Aorta (tissue), 5 donors: ENCODE measurements at regions not wholly inside any gene's neighbourhood (a gene's known extent, or its start where the extent isn't known, plus 50 kb on each side); places are given as distances from the start of the nearest gene placed in this dataset.
A peak's percentile ranks its signal among the peaks of the same experiment; 100 is the strongest.

ENCODE experiments used
- ATAC-seq: fragments of 200-7000 bp; cut with Tn5 transposase; one replicate; pipeline ENCODE4 v1.9.1; 2022; ENCODE audit warnings: moderate library complexity; ENCODE audit not compliant: low FRiP score
- DNase-seq, 2 donors: peaks; one replicate each; pipeline ENCODE4 v3.0.0-alpha.2; 2020
- H3K27ac ChIP-seq, 2 donors: one replicate each; pipeline ENCODE4 v1.5.1; 2013; ENCODE audit warnings: low read length in 2 of 2, mild to moderate bottlenecking in 2 of 2, moderate library complexity in 2 of 2, control low read depth in 1 of 2, inconsistent platforms in 1 of 2, low read depth in 1 of 2
- H3K27me3 ChIP-seq, 2 donors: one replicate each; pipeline ENCODE4 v1.6.1; 2013; ENCODE audit warnings: control low read depth in 1 of 2, low read length in 1 of 2, mild to moderate bottlenecking in 1 of 2, moderate library complexity in 1 of 2; ENCODE audit not compliant: insufficient read depth in 2 of 2, control insufficient read depth in 1 of 2
- H3K36me3 ChIP-seq, 2 donors: one replicate each; pipeline ENCODE4 v1.6.1; 2013; ENCODE audit warnings: control low read depth in 1 of 2, low read length in 1 of 2, mild to moderate bottlenecking in 1 of 2; ENCODE audit not compliant: insufficient read depth in 2 of 2, control insufficient read depth in 1 of 2
- H3K4me1 ChIP-seq, 2 donors: one replicate each; pipeline ENCODE4 v1.6.1; 2013; ENCODE audit warnings: low read length in 2 of 2, control low read depth in 1 of 2, mild to moderate bottlenecking in 1 of 2, moderate library complexity in 1 of 2; ENCODE audit not compliant: insufficient read depth in 2 of 2, control insufficient read depth in 1 of 2
- H3K4me3 ChIP-seq, 2 donors: one replicate each; pipeline ENCODE4 v1.5.1; 2013; ENCODE audit warnings: low read length in 2 of 2, control low read depth in 1 of 2, mild to moderate bottlenecking in 1 of 2
- H3K9me3 ChIP-seq: one replicate; pipeline ENCODE4 v1.6.1; 2013; ENCODE audit warnings: mild to moderate bottlenecking, low read length; ENCODE audit not compliant: control insufficient read depth
- WGBS, 2 donors: extraction: QIAGEN DNeasy Blood & Tissue Kit; methylation state at CpG; one replicate each; pipeline ENCODE4 v1.1.7; 2013; 5-methylcytosine and 5-hydroxymethylcytosine counted together
- intact Hi-C, 2 donors: fragments of 100-400 bp; cut with DNase I; formaldehyde crosslinking; loops; one replicate each; pipeline versions ENCODE4 v1.14.2 to v1.15.0; 2022
- donor health status: healthy with polysubstance abuse.
- donor health status: Bipolar disorder and iron deficiency.
- donor health status: DM: no; HTN: no; CAD: no.
- donor health status: DM: no; HTN: no; CAD: no.
- donor health status: DM: yes; HTN: yes; CAD: no.

GRCh38 chr12:125418902-125419564 lies 353.8 kb downstream of the AACS start:
- no peaks in the 10 kb centered on the region for H3K4me1 ChIP-seq
- H3K36me3 ChIP-seq = no peaks in the 10 kb centered on the region
- no peak for DNase-seq
- H3K9me3 ChIP-seq = peaks cover 1% of the 10 kb centered on the region
- WGBS, 2 donors = 84 to 89% methylated on average over 7 of the region's 7 CpGs
- no peak overlapping the region for H3K27ac ChIP-seq
- H3K4me3 ChIP-seq = no peak overlapping the region
- no peak for ATAC-seq
- H3K27me3 ChIP-seq = no peaks in the 10 kb centered on the region
- intact Hi-C loops = no loop called here

GRCh38 chr12:125424909-125425308 lies 359.7 kb downstream of the AACS start:
- Histone ChIP-seq H3K4me3 (no peak overlapping the region), H3K27me3 (no peaks in the 10 kb centered on the region), H3K9me3 (peaks cover 1% of the 10 kb centered on the region), H3K27ac (no peak overlapping the region), H3K4me1 (no peaks in the 10 kb centered on the region), H3K36me3 (no peaks in the 10 kb centered on the region)
- WGBS, 2 donors = 51 to 54% methylated on average over 3 of the region's 3 CpGs
- intact Hi-C loops = no loop called here
- ATAC-seq = no peak
- no peak for DNase-seq

GRCh38 chr12:125431516-125431915 lies 366.3 kb downstream of the AACS start:
- no peak overlapping the region for H3K4me3 ChIP-seq
- ATAC-seq = no peak
- intact Hi-C loops = no loop called here
- no peaks in the 10 kb centered on the region for H3K4me1 ChIP-seq
- no peaks in the 10 kb centered on the region for H3K36me3 ChIP-seq
- 67 to 73% methylated on average over 6 of the region's 6 CpGs for WGBS, 2 donors
- DNase-seq = no peak
- H3K27ac ChIP-seq = no peak overlapping the region
- no peaks in the 10 kb centered on the region for H3K9me3 ChIP-seq
- no peaks in the 10 kb centered on the region for H3K27me3 ChIP-seq

GRCh38 chr12:125434131-125434530 lies 368.9 kb downstream of the AACS start:
- DNase-seq (no peak), ATAC-seq (no peak)
- intact Hi-C loops = no loop called here
- Histone ChIP-seq H3K36me3 (no peaks in the 10 kb centered on the region), H3K9me3 (no peaks in the 10 kb centered on the region), H3K4me1 (no peaks in the 10 kb centered on the region), H3K27ac (no peak overlapping the region), H3K4me3 (no peak overlapping the region), H3K27me3 (no peaks in the 10 kb centered on the region)
- 87 to 92% methylated on average over 9 of the region's 9 CpGs for WGBS, 2 donors

- intact Hi-C loops = no loop called here
- 77 to 80% methylated on average over 8 of the region's 8 CpGs for WGBS, 2 donors
- ATAC-seq (no peak), DNase-seq (no peak)
- no peaks in the 10 kb centered on the region for H3K36me3 ChIP-seq
- H3K9me3 ChIP-seq = no peaks in the 10 kb centered on the region
- no peak overlapping the region for H3K27ac ChIP-seq
- no peaks in the 10 kb centered on the region for H3K27me3 ChIP-seq
- H3K4me3 ChIP-seq = no peak overlapping the region
- H3K4me1 ChIP-seq = no peaks in the 10 kb centered on the region
These were observed 369.8 kb downstream of the AACS start for GRCh38 chr12:125434936-125435443.

- no peaks in the 10 kb centered on the region for H3K9me3 ChIP-seq
- 85 to 91% methylated on average over 7 of the region's 7 CpGs for WGBS, 2 donors
- H3K4me1 ChIP-seq = no peaks in the 10 kb centered on the region
- no peaks in the 10 kb centered on the region for H3K36me3 ChIP-seq
- no peak for DNase-seq
- no peaks in the 10 kb centered on the region for H3K27me3 ChIP-seq
- intact Hi-C loops = no loop called here
- no peak overlapping the region for H3K27ac ChIP-seq
- ATAC-seq = peak; percentile 43
- no peak overlapping the region for H3K4me3 ChIP-seq
These were observed 370.6 kb downstream of the AACS start for GRCh38 chr12:125435871-125436270.

- H3K4me3 ChIP-seq = no peak overlapping the region
- no peaks in the 10 kb centered on the region for H3K27me3 ChIP-seq
- 87 to 88% methylated on average over 2 of the region's 2 CpGs for WGBS, 2 donors
- DNase-seq (no peak), ATAC-seq (no peak)
- H3K4me1 ChIP-seq = no peaks in the 10 kb centered on the region
- no peak overlapping the region for H3K27ac ChIP-seq
- no peaks in the 10 kb centered on the region for H3K9me3 ChIP-seq
- H3K36me3 ChIP-seq = no peaks in the 10 kb centered on the region
- intact Hi-C loops = no loop called here
These were observed 371.5 kb downstream of the AACS start for GRCh38 chr12:125436686-125437085.

- ATAC-seq = no peak
These were observed 375.2 kb downstream of the AACS start for GRCh38 chr12:125440399-125440798.

GRCh38 chr12:125443341-125443740 lies 378.1 kb downstream of the AACS start:
- Histone ChIP-seq H3K4me1 (no peaks in the 10 kb centered on the region), H3K27me3 (no peaks in the 10 kb centered on the region), H3K27ac (no peak overlapping the region), H3K9me3 (no peaks in the 10 kb centered on the region), H3K36me3 (no peaks in the 10 kb centered on the region), H3K4me3 (no peak overlapping the region)
- ATAC-seq (no peak), DNase-seq (no peak)
- WGBS, 2 donors = 25 to 28% methylated on average over 1 of the region's 1 CpG
- intact Hi-C loops = no loop called here

More at GRCh38 chr12:125440399-125440798, 375.2 kb downstream of the AACS start:
- Histone ChIP-seq H3K4me1 (no peaks in the 10 kb centered on the region), H3K36me3 (no peaks in the 10 kb centered on the region), H3K27ac (no peak overlapping the region), H3K9me3 (no peaks in the 10 kb centered on the region), H3K4me3 (no peak overlapping the region), H3K27me3 (no peaks in the 10 kb centered on the region)
- no peak for DNase-seq
- intact Hi-C loops = no loop called here
- WGBS, 2 donors = 59% methylated on average over 3 of the region's 3 CpGs
